Fibroblast of pulmonary artery (primary cell): ENCODE measurements at regions not wholly inside any gene's neighbourhood (a gene's known extent, or its start where the extent isn't known, plus 50 kb on each side); places are given as distances from the start of the nearest gene placed in this dataset.

ENCODE experiments used
- DNase-seq: peaks from one replicate; pipeline ENCODE4 v3.0.0-alpha.2; 2010; ENCODE audit warnings: low read depth
- H3K4me3 ChIP-seq: replicated peaks from 2 replicates; pipeline ENCODE4 v1.5.1; 2011; ENCODE audit warnings: low read depth, mild to moderate bottlenecking, control low read depth, low read length, moderate library complexity
- CTCF ChIP-seq: IDR thresholded peaks from 2 replicates; pipeline ENCODE4 v1.5.1; 2011; ENCODE audit warnings: mild to moderate bottlenecking, control low read depth, low read length, inconsistent platforms; ENCODE audit errors: missing control alignments

GRCh38 chr4:71962622-71963264 is 69.1 kb upstream of the NPFFR2 start:
- no peak for DNase-seq
- TF ChIP-seq CTCF = no peak
- no peak overlapping the region for H3K4me3 ChIP-seq

- DNase-seq = peak; percentile 69
- no peak for TF ChIP-seq CTCF
- no peak overlapping the region for H3K4me3 ChIP-seq
Observed at GRCh38 chr4:71974681-71975080, 57.1 kb upstream of the NPFFR2 start.

- no peak for DNase-seq
- no peak for TF ChIP-seq CTCF
- no peak overlapping the region for H3K4me3 ChIP-seq
Observed at GRCh38 chr4:71976523-71976922, 55.3 kb upstream of the NPFFR2 start.

GRCh38 chr4:71978210-71978835 is 53.5 kb upstream of the NPFFR2 start:
- TF ChIP-seq CTCF = no peak
- peak; percentile 58 for DNase-seq

GRCh38 chr4:71980976-71981375 is 50.8 kb upstream of the NPFFR2 start:
- TF ChIP-seq CTCF = no peak
- DNase-seq = no peak

More at GRCh38 chr4:71978210-71978835, 53.5 kb upstream of the NPFFR2 start:
- no peak overlapping the region for H3K4me3 ChIP-seq

More at GRCh38 chr4:71980976-71981375, 50.8 kb upstream of the NPFFR2 start:
- H3K4me3 ChIP-seq = no peak overlapping the region
